Activated effector memory CD4-positive, alpha-beta T cell treated with anti-CD3 and anti-CD28 coated beads, Interleukin-2, amount 50 U/mL, for 16 hours (primary cell): ENCODE measurements at regions not wholly inside any gene's neighbourhood (a gene's known extent, or its start where the extent isn't known, plus 50 kb on each side); places are given as distances from the start of the nearest gene placed in this dataset.
"Not testable (repeated sequence)": the region's sequence is repeated elsewhere in the genome, so short reads cannot be mapped to it uniquely, and the experiment has no call there.

Source experiments
- DNase-seq: peaks from one replicate; pipeline ENCODE4 v3.0.0-alpha.2; 2020

GRCh38 chr2:87468429-87468981 is 279.4 kb upstream of the PLGLB2 start:
- DNase-seq = peak; percentile 61

DNA sequence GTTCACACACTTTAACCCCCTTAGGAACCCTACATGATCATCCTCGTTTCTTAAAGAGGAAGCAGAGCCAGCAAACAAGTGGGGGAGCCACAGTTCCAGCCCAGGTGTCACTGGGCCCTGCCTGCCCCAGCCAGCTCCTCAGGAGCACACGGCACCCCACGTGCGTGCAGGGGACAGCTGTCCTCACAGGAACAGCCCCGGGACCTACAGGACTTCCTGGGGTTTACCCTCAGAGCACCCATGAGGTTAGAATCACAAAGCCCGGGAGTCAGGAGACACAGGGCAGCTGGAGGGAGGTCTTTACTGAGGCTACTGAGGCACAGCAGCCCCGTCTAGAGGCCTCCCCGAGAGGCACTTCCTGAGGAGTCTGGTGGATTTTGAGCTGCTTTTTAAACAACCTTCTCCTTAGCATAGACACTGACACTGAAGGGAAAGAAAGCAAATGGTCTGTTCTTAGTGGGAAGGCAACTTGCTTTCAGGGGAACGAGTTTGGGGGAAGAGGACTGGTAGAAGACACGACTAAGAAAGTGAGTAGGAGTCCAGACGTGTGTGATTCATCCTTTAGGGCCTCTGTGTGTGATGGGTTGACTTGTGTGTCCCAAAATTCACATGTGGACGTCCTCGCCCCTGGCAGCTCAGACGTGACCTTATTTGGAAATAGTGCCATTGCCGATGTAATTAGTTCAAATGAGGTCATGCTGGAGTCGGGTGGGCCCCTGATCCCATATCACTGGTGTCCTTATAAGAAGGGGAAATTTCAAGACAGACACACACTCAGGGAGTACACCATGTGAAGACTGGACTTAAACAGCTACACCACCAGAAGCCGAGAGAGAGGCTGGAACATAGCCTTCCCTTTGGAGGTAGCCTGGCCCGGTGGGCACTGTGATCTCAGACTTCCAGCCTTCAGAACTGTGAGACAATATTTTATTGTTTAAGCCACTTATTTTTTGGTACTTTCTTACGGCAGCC is 278.4 kb upstream of the PLGLB2 start:
- DNase-seq = peak; percentile 77

- DNase-seq = peak; percentile 83
Measured at GRCh38 chr2:87470381-87471380, 277.2 kb upstream of the PLGLB2 start.

- DNase-seq = not testable (repeated sequence)
Measured at GRCh38 chr2:87471478-87471877, 276.4 kb upstream of the PLGLB2 start.

DNA sequence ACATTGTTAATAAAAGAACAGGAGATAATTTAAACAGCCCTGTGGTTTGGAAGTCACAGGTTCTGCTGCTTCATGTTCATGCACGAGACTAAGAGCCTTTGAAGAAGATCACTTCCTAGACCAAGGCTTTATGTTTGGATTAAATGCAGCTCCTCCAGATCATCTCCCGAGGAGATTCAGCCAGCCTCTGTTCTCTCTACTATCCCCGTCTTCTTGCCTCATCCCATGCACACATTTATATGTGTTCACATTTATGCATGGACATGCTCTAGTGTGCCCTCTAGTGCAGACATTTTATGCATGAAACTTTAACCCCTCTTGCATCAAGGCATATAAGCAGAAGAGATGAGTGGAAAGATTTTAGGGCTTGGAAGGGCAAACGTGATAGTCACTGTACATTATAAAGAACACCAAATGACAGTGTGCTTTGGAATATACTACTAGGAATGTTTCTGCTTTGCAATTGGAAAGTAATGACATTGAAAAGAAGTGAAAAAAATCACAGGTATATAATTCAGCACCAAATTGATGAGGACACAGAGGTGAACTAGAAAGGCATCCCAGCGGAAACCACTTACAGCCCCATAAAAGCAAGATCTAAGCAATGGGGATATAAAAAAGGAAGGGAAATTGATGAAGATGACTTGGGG is 271.5 kb upstream of the PLGLB2 start:
- DNase-seq = not testable (repeated sequence)

GRCh38 chr2:87476936-87477335 is 271.0 kb upstream of the PLGLB2 start:
- DNase-seq = peak; percentile 78

DNA sequence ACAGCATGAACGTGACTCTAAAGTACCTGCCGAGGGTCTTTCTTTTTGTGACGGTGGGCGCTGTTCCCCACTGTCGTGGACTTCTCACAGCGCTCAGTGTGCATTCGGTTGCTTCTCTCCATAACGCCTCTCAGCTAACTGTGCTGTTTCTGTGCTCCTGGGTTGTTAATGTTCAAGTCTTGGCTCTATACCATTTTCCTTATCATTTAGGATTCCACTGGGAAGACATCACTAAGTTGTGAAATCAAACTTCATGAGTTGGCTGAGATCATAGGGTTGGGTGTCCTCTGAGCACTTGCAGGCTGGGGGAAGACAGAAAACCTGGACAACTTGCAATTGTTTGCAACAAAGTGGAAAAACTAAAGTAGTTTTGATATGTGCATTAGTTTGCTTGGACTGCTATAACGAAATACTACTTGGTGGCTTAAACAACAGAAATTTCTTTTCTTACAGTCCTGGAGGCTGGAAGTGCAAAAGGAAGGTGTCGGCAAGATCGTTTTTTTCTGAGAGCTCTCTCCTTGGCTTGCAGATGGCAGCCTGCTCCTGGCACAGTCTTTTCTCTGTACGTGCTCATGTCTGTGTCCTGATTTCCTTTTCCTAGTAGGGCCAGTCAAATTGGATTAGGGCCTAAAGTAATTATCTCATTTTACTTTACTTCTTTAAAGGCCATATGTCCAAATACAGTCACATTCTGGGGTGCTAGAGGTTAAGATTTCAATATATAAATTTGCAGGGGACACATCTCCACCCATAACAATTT is 270.0 kb upstream of the PLGLB2 start:
- DNase-seq = not testable (repeated sequence)

DNA sequence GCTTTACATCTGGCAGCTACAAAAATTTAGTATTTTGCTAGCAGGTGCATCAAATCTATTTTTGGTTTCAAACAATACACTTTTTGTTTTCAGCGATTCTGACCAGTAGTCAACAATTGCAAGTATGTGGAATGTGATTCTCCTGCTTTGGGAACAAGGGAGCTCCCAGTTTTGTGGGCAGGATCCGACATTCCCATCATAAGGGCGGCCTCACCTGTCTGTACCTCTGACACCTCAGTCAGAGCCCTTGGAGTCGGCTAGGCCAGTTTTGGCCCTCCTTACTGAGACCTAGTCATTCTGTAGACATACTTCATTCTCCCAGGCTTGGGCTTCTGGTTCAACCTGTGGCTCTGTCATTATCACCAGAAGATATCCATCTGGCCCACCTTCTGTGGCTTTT is 269.0 kb upstream of the PLGLB2 start:
- not testable (repeated sequence) for DNase-seq

GRCh38 chr2:87483093-87483680 is 264.7 kb upstream of the PLGLB2 start:
- DNase-seq = peak; percentile 73

- not testable (repeated sequence) for DNase-seq
Measured at GRCh38 chr2:87484363-87484762, 263.5 kb upstream of the PLGLB2 start.

DNA sequence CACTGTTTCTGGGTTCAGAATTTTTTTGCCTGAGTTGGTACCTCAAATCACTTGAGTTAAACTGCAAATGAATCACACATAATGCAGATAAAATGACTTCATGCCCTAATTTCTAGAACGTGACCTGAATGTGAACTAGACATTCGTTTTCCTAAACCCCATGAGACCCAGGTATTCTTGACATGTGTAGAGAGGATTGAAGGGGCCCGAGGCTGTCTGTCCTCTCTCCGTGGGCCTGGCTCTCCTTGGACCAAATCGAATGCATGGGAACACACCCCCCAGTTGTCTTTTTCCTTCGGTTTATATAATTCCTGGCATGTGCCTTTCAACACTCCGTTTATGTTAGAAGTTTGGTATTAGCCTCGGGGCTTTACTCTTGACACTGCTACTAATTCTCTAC is 262.4 kb upstream of the PLGLB2 start:
- DNase-seq = not testable (repeated sequence)

- DNase-seq = not testable (repeated sequence)
Measured at GRCh38 chr2:87485884-87486283, 262.0 kb upstream of the PLGLB2 start.

DNA sequence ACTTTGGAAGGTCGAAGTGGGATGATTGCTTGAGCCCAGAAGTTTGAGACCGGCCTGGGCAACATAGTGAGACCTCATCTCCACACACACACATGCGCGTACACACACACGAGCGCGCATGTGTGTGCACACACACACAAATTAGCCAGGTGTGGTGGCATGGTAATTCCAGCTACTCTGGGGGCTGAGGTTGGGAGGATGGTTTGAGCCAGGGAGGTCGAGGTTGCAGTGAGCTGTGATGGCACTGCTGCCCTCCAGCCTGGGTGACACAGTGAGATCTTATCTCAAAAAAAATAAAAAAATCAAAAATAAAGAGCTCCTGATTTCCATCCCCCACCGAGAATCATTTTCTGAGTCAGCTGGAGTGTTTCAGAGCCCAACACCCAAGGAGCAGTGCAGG is 261.5 kb upstream of the PLGLB2 start:
- peak; percentile 72 for DNase-seq

- DNase-seq = not testable (repeated sequence)
Measured at GRCh38 chr2:87488021-87488420, 259.9 kb upstream of the PLGLB2 start.

GRCh38 chr2:87488991-87489390 is 258.9 kb upstream of the PLGLB2 start:
- not testable (repeated sequence) for DNase-seq

DNA sequence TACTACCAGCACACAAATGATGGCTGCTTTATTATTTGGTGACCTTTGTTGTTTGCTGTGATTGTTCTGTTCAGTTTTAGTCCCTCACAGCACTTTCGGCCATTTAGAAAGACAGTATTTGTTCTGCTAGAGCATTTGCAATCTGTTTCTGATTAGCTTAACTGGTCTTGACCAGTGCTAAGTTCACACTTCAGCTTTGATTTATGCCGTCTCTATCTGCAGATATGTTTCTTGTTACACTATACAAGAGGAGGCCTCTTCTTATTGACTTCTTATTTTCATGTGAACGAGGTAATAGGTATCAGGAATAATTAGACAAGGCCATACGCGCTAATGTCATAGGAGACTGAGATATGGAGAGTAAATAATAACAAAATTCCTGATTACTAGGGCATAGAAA is 253.0 kb upstream of the PLGLB2 start:
- DNase-seq = not testable (repeated sequence)

- DNase-seq = not testable (repeated sequence)
Measured at GRCh38 chr2:87495455-87495854, 252.4 kb upstream of the PLGLB2 start.

- DNase-seq = not testable (repeated sequence)
Measured at GRCh38 chr2:87496036-87497006, 251.6 kb upstream of the PLGLB2 start.

GRCh38 chr2:87497135-87497534 is 250.8 kb upstream of the PLGLB2 start:
- DNase-seq = not testable (repeated sequence)

GRCh38 chr2:87497700-87498099 is 250.2 kb upstream of the PLGLB2 start:
- not testable (repeated sequence) for DNase-seq
